ENCODE measurements at regions not wholly inside any gene's neighbourhood (a gene's known extent, or its start where the extent isn't known, plus 50 kb on each side); places are given as distances from the start of the nearest gene placed in this dataset.
"Not testable (repeated sequence)": the region's sequence is repeated elsewhere in the genome, so short reads cannot be mapped to it uniquely, and the experiment has no call there.

DNA sequence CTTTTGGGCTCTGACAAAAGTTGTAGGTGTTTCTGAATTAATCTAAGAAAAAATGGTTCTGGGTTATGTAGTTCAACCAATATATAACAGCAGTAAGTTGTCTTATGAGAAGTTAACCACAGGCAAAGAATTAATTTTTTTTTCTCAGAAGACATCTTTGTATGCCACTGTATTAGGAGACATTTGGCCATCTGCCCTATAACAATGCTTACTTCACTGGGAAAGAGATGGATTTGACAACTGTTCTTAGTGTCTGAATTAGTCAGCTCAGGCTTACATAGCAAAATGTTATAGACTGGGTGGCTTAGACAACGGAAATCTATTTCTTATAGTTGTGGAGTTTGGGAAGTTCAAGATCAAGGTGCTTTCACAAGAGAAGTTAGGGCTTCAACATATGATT lies 508.1 kb downstream of the STIM2 start:
- DNase-seq: no peak

DNA sequence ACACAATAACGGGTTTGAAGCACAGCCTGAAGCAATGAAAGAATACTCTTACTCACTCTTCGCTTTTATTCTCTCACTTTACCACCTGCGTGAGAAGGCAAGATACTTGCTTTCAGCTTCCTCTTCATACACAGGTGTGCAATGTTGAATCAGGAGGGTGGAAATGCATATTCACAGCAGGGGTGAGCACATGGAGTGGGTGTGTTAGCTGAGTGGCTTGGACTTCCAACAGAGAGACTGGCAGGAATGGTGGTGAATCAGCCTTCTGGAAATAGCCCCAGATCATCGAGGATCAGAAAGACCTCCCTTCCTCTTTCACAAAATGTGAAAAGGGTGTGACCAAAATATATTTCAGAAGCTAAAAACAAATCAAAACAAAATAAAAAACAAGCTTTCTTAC lies 521.2 kb downstream of the STIM2 start:
- DNase-seq: no peak

DNA sequence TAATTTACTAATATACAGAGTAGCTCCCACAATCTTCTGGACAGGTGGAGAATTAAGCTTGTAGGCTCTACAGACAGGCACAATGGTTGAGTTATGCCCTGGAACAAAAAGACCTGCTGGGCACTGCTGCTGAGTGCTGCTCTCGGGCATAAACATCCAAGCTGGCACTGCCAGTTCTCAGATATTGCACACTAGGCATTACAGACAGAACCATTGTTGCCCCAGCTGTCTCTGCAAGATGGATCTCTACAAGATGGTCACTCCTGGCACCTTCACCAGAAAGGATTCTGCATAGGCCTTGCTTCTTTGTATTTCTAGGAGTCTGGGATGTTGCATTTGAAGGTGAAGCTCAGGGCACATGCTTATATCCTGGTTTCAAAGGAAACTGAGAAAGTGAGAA lies 527.1 kb downstream of the STIM2 start:
- DNase-seq: no peak

DNA sequence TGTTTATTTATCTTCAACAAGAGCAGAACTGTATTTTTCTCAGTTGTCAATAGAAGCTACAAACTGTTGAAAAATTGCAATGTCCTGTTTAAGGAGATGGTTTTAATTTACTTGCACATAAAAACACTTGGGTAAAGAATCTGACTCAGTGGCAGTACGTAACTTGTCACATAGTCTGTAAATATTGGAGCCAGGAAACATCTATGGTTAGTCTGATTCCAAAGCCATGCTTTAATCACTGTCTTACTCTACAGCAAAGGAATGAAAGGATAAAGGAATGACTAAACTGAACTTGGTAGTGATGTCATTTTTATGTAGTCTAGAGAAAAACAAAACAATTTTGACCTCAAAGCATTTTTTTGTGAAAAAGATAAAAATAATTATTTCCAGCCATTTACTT lies 537.2 kb downstream of the STIM2 start:
- DNase-seq: no peak

DNA sequence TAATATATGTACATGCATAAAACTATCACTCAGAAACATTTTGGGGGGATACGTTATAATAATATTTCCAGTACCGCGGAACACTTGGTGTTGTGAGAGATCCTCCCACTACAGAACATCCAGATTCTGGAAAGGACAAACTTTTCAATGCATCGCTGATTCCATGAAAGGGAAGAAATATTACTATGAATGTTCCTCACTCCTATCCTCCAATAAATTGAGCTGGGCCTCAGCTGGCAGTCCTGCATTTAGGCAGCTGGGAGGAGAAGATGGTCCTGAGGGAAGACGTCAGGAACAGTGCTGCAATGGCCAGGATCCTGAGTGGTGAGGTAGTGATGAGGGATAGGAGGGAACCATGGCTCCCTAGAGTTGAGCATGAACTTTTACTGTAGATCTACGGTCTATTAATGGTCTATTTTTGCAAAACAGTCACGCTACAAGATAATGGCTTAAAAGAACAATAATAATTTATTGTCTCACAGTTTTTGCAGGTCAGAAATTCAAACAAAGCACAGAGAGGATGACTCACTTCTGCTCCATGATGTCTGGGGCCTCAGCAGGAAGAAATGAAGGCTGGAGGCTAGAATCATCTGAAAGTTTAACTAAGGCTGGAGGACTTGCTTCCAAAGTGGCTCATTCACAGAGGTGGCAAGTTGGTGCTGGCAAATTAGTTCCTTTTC lies 538.1 kb downstream of the STIM2 start:
- no peak for DNase-seq

DNA sequence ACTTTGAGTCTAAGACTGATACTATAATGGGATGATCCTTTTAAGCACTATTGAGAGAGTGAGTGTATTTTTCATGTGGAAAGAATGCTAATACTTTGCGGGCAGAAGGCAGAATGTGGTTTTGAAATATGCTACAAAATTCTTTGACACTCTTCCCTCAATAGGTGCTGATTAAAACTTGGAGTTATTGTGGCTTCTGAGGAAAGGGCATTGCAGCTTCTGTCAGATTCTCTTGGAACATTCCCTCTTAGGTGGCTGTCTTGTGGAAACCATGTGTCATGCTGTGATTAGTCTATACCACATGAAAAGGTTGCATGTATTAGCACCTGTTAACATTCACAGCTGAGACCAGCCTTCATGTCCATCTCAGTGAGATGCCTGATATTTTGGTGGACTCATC lies 547.0 kb downstream of the STIM2 start:
- no peak for DNase-seq

DNA sequence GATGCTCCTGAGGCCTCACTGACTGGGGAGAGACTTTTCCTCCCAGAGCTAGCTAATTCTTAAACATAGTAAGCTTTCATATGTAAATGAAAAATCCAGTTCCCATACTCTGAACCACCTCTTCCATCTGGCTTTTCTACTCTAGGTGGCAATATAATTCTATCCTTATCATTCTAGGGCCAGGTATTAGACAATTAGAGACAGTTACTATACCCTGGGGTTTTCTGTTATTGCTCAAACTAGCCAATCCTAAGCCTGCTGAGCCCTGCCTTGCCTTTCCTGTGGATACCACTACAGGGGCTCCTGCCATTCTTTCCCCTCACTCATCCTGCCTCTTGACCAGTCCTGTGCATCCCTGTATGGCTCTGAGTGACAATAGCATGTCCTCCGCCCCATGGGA lies 552.0 kb downstream of the STIM2 start:
- DNase-seq: no peak

DNA sequence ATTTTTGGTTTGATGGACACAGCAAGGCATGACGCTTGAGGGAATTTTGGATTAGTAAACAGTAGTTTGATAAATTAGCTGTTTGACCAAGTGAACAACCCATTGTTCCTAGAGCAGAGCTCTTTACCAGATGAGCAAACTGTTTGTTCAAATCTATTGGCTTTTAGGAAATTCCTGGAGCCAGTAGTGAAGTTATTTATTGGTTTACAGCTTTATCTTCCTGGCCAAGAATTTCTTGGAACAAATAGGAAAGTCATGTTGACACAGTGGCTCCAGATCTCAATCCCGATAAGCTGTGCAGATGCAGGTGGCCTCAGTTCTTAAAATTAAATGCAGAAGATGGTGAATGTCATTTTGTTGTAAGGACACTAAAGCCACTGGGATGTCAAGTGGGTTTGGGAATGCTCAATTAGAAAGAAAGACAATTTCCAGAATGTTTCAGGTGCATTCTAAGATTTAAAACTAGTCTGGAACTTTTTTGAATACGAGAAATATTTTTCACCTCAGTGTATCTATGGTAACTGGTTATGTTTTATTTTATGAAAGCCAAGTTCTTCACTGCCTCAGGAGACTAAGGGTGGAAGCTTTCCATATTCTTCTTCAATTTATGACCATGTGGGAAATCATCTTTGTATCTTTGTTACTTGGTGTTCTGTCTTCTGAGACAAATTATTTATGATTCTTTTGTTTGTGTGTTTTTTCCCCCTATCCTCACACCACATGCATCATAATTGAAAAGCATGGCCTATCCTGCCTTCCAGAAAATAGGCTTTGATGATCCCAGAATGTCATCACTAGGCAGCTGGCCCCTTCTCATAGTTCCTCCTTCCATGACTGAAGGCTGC lies 554.5 kb downstream of the STIM2 start:
- no peak for DNase-seq

DNA sequence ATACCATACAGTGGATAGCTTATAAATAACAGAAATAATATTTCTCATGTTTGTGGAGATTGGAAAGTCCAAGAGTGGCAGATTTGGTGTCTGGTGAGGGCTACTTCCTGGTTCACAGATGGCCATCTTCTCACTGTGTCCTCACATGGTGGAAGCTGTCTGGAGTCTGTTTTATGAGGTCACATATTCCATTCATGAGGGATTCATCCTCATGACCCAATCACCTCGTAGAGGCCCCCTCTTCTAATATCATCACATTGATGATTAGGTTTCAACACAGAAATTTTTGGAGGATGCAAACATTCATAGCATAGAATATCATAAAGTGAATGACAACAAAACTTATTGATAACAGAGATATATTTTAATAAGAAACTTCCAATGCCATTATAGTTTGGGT lies 568.0 kb downstream of the STIM2 start:
- DNase-seq: no peak

DNA sequence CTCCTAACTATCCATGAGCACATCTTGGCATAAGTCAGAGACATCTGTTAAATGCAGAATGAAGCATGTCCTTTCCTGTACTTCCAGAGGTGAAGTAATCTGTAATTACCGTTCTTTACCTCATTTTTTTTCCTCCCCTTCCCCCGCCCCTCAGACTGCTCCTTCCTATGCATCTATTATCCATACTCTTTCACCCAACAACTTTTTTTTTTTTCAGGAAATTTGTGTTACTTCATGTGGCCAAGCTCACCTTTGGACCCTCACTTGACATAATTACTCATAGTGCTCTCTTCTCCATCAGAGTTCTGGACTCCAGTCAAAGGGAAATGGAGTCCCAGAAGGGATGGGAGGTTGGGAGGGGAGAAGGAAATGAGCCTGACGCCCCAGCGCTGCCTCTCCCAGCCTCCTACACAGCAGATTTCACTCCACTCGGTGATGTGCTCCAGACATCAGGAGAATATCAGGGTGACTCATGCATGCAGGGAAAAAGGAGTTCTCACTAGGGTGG lies 568.8 kb downstream of the STIM2 start:
- no peak for DNase-seq

DNA sequence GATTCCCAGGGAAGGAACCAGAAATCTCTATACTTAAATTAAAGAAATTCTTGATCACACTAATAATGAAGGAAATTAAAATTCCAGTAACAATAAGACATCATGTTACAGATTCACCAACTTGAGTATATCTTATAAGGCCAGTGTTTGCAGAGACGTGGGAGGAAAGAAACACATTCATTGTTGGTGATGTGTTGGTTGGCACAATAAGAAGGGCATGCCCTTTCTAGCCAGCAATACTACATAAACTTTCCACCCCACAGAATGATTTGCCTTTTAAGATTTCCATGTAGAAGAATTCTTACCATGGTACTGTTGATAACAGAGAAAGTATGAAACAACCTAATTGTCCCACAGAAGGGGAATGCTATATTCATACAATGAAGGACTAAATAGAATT lies 581.5 kb downstream of the STIM2 start:
- DNase-seq: no peak

DNA sequence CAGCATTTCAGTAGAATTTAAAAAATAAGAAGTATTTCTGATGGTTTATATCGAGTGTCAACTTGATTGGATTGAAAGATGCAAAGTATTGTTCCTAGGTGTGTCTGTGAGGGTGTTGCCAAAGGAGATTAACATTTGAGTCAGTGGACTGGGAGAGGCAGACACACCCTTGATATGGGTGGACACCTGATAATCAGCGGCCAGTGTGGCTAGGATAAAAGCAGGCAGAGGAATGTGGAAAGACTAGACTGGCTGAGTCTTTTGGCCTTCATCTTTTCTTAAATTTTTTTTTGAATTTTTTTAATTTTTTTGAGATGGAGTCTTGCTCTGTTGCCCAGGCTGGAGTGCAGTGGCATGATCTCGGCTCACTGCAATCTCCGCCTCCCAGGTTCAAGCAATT lies 582.0 kb downstream of the STIM2 start:
- not testable (repeated sequence) for DNase-seq

DNA sequence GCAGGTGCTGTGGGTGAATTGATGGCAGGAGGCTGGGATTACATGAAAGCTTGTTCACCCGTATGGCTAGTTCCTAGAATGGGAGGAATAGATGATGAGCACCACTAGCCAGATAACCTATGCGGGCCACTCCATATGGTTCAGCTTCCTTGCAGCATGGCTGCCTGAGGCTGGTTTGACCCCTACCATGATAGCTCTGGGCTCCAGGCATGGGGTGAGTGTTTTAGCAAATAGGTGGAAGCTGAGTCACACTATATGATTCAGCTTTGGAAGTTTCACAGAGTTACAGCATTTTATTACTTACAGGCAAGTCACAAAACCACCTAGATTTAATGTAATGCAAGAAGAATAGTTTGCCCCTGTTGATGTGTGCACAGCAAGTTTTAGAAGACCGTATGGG lies 603.2 kb downstream of the STIM2 start:
- DNase-seq: no peak

DNA sequence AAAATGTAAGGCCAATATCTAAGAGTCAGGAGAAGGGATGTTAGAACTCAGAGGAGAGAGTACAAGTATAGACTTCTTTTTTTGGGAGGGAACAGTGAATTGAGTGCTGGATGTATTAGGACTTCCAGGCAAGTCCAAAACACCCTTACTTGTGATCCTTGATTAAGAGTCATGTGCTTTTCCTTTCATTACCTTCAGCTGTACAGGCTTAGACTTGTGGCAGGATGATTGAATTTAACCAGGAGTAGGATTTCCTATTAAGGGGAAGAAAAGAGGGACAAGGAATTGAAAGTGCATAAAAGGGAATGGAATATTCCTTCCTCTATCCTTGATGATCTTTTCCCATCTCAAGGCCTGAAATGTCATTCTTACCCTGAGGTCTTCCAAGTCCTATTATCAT lies 606.7 kb downstream of the STIM2 start:
- DNase-seq: no peak

DNA sequence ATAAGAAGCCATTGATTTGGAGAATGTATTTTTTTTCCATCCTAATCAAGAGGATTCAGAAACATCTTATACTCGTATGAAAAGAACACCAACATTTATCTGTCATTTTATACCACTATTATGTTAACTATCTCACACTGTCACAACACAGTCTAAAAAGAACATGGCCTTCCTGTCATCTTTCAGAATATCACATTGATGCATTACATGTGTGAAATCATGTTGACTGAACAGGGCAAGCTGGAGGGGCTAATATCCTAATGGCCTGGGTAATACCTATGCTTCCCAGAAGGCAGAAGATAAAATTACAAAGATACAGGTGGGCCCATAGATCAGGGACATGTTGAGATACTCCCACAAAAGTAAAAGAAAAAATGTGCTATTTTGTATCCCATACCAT lies 611.7 kb downstream of the STIM2 start:
- DNase-seq: no peak

DNA sequence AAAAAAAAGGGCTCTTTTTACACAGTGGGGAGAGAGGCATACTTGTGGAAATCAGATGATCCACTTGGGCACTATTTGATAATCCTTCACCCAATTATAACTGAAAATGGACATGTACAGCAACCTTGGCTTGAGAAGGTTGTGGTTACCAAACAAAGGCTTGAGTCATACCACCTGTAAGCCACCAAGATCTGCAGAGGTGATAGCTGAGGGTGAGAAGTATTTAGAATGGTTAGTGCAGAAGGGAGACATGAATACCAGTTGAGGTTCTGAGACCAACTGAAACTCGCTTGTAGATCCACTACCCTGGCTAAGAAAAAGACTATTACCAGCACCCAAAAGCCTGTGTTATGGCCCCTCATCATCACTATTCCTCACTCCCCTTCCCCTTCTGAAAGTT lies 614.0 kb downstream of the STIM2 start:
- no peak for DNase-seq

DNA sequence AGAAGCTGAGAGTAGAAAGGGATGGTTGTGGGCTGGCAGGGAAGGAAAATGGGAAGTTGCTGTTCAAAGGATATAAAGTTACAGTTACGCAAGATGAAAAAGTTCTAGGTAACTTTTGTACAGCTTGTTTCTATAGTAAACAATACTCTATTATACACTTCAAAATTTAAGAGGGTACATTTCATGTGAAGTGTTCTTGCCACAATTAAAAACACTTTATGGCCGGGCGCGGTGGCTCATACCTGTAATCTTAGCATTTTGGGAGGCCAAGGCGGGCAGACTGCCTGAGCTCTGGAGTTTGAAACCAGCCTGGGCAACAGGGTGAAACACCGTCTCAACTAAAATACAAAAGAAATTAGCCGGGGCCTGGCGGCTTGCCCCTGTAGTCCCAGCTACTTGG lies 623.6 kb downstream of the STIM2 start:
- DNase-seq: no peak

DNA sequence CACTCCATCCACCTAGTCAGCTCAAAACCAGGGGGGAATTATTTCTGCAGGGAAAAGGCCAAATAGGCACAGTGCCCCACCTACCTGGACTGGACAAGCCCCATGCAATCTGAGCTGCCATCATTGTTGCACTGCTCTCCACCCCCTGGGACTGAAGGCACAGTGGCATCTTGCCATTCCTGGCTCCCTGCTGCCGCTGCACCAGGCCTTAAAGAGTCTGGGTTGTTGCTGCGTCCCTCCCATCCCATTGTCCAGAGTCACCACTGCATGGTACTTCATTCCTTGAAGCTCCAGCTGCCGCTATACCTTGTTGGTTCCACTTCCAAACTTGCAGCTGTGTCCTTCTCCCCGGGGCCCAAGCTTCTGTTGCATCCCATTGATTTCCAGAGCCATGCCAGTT lies 629.7 kb downstream of the STIM2 start:
- no peak for DNase-seq

DNA sequence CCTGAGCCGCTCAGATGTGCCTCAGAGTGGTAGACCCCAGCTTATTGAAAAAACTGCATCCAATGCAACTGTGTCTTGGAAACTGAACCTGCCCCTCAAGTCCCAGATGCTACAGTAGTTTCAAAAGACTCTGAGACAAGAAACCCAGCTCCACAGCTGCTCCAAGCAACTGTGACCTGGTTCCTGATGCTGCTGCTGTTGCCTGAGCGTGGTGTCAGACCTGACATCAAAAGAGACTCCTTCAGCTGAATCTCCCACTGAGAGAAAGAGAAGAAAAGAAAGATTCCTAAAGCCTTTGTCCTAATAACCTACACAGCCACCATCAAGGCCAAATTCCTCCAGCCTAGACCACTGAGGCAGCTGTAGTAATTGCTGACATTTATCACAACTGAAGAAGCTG lies 630.1 kb downstream of the STIM2 start:
- DNase-seq: no peak

DNA sequence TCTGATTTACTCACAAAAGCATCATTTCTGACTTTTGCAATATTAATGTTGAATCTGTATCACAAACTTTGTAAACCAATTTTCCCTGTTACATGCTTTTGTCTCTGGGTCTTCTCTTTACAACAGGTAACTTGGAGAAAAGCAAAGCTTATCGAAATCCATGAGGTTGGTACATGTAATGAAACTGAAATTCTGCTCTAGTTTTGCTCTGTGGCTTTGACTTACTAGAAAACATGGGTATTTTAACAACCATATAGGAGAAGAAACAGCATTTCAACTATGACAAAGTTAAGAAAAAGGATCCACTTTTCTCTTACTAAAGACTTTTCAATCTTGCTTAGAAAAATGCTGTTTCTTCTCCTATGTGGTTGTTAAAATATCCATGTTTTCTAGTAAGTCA lies 645.8 kb downstream of the STIM2 start:
- DNase-seq: no peak

DNA sequence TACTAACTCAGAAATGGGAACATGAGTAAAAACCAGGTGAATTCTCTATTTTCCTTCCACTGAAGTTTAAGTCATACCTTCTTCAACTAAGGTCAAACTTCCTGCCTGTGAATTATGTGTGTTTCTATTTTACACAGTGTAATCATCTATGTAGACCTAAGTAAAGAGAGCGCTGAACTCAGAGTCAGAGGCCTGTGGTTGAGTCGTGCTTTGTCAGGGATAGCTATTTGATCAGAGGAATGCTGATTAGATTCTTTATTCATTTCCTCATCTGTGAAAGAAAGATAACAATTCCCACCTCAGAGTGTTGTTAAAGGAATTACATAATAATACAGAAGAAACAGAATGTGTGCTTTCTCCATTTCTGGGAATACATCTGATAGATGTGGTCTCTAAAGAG lies 654.1 kb downstream of the STIM2 start:
- DNase-seq: no peak

DNA sequence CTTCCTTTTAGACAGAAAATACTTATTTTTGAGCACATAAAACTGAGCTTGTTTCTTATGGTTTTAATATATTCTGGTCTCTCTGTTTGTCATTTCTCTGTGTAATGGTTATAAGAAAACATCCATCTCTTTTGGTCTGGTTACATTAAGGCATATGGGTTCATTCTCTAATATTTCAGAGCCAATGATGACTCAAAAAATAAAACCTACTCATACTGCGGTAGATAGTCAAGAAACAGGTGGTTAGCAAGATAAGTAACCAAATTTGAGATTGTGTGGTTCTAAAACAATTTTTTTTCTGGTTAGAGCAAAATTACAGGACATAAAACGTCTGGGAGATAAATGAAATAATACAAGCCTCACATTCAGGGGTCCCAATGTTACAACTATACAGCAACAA lies 654.5 kb downstream of the STIM2 start:
- no peak for DNase-seq

DNA sequence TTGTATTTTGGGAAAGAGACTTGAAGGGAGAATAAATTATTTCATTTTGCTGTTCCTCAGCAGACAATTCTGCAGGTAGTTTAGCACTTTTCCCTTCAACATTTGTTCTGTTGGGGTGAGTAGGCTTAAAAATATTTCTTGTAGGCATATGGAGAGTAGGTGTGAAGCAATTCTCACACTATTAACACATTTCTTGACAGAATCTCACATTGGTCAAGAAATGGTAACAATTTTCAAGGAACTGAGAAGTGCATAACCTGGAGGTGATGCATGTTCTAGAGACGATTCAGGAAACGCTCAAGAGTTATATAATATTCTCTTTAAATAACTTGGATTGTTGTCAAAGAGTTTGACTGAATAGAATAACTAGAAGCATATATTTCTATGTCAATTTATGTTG lies 658.2 kb downstream of the STIM2 start:
- no peak for DNase-seq

DNA sequence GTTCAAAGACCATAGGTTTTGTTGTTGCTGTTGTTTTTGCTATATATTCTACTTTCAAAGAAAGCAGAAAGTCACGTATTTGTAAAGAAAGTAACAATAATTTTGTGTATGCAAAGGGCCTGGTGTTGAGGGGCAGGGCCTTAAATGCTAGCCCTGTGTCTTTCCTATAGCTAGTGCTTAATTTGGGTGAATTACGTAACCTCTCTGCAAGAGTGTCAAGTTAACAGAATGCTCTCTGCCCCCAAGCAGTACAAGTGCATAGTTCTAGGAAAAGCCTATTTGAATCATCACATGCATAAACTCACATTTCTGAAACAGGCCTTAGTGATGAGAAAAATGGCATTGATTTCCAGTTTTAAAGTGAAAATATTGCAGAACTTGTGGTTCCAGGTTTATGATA lies 663.6 kb downstream of the STIM2 start:
- DNase-seq: no peak

DNA sequence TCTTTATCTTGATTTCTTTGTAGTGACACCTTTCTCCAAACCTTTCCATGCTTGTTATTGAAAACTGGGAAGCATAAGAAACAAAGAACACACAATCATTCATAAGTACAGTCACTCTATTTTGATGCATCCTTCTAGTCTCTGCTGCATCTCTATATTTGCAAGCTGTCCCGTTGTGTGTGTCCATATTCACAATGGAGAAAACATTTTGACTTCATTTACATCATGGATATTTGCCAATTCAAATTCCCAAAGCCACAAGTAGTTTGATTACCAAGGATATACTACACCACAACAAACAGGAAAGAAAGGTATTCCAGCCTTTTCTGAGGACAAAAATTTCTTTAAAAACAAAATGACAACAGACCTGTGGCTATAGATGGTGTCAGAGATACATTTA lies 673.8 kb downstream of the STIM2 start:
- DNase-seq: no peak
